ENCODE measurements at regions not wholly inside any gene's neighbourhood (a gene's known extent, or its start where the extent isn't known, plus 50 kb on each side); places are given as distances from the start of the nearest gene placed in this dataset.

DNA sequence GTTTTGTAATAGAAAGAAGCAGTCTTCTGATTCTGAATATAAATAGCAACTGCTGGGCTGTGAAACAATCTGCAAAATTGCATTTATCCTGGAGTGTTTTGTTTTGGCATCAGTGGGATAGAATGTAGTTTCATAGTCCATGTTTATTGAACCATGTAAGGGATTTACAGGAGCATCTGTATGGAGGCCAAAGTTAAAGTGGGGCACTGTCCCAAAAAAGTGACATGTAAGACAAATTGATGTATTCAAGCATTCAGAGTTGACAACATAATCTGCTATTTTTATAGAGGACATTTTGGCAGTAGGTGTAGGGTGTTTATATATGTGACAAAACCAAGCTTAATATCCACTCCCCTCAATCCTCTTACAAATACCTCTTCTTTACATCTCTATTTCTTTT lies 200.5 kb upstream of the ANK2 start:
- DNase-seq = no peak
- H3K36me3 ChIP-seq (replicated peaks in 1 of 2) = no peaks in the 10 kb centered on the region
- intact Hi-C loops (cut with DNase I) = no loop called here
- no peak overlapping the region for H3K27ac ChIP-seq
- no peak for TF ChIP-seq POLR2A (IDR thresholded peaks at IDR 0.05)
- TF ChIP-seq, protein P1, sequence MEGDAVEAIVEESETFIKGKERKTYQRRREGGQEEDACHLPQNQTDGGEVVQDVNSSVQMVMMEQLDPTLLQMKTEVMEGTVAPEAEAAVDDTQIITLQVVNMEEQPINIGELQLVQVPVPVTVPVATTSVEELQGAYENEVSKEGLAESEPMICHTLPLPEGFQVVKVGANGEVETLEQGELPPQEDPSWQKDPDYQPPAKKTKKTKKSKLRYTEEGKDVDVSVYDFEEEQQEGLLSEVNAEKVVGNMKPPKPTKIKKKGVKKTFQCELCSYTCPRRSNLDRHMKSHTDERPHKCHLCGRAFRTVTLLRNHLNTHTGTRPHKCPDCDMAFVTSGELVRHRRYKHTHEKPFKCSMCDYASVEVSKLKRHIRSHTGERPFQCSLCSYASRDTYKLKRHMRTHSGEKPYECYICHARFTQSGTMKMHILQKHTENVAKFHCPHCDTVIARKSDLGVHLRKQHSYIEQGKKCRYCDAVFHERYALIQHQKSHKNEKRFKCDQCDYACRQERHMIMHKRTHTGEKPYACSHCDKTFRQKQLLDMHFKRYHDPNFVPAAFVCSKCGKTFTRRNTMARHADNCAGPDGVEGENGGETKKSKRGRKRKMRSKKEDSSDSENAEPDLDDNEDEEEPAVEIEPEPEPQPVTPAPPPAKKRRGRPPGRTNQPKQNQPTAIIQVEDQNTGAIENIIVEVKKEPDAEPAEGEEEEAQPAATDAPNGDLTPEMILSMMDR (IDR thresholded peaks at IDR 0.05) = no peak
- H3K27me3 ChIP-seq = no peaks in the 10 kb centered on the region
- H3K4me1 ChIP-seq (replicated peaks in 1 of 2) = no peaks in the 10 kb centered on the region
- no peaks in the 10 kb centered on the region for H3K9me3 ChIP-seq (replicated peaks in 1 of 3)
- H3K4me3 ChIP-seq = no peak overlapping the region

DNA sequence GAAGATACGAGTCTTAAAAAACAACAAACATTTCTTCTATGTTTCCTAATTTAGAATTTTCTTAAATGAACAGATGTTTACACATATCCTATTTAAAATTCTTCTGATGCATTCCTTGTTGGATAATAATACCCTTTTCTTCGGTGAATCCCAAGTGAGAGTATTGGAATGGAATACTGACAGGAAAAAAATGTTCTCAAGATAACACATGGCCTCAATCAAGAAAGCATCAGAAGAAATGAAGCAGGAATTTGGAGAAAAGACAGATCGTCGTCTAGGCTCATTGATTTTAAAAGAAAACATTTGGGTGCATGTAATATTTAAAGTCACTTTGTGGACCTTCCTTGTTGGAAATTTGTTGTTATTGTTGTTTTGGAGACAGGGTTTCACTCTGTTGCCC lies 196.9 kb upstream of the ANK2 start:
- Histone ChIP-seq H3K36me3 (replicated peaks in 1 of 2) (no peaks in the 10 kb centered on the region), H3K27me3 (no peaks in the 10 kb centered on the region), H3K4me1 (replicated peaks in 1 of 2) (peaks cover 0 to 5% of the 10 kb centered on the region in 2 donors), H3K4me3 (no peak overlapping the region), H3K27ac (no peak overlapping the region), H3K9me3 (replicated peaks in 1 of 3) (no peaks in the 10 kb centered on the region)
- WGBS, 4 donors = 66 to 73% (median 70%) methylated on average over 4 of the region's 4 CpGs
- intact Hi-C loops (cut with DNase I) = no loop called here
- DNase-seq = no peak
- no peak for TF ChIP-seq POLR2A (IDR thresholded peaks at IDR 0.05)
- TF ChIP-seq, protein P1 (IDR thresholded peaks at IDR 0.05) = no peak

DNA sequence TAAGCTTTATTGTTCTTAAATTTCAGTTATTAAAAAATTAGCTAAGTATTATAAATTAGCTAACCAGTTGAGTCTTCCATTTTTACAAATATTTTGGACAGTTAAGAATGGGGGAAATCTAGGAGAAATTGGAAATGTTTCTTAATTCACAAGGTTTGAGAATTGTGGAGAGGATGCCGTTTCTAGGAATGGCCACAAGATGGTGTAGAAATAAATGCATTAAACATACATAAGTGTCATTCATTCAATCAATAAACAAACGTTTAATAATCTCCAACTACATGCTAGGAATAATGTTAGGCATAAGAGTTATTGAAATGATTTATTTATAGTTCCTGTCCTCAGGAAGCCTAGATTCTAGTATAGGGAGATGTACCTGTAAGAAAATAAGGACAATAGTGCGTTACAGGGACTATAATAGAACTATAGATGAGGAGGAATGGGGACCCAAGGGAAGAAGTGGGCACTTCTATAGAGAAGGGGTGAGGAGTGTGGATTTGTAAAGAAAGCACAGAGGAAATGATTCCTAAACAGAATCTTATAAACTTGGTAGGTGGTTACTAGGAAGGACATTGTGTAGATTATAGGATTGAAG lies 195.7 kb upstream of the ANK2 start:
- DNase-seq = no peak
- no peak overlapping the region for H3K4me3 ChIP-seq
- TF ChIP-seq, protein P1 (IDR thresholded peaks at IDR 0.05) = peak in 5 of 6 experiments; percentile 13 to 36 (median 26)
- no peak for TF ChIP-seq POLR2A (IDR thresholded peaks at IDR 0.05)
- H3K4me1 ChIP-seq (replicated peaks in 1 of 2) = peaks cover 0 to 5% of the 10 kb centered on the region in 2 donors
- no peak overlapping the region for H3K27ac ChIP-seq
- intact Hi-C loops (cut with DNase I) = no loop called here
- no peaks in the 10 kb centered on the region for H3K36me3 ChIP-seq (replicated peaks in 1 of 2)
- H3K27me3 ChIP-seq = no peaks in the 10 kb centered on the region
- 49 to 51% (median 50%) methylated on average over 3 of the region's 3 CpGs for WGBS, 4 donors
- H3K9me3 ChIP-seq (replicated peaks in 1 of 3) = no peaks in the 10 kb centered on the region

DNA sequence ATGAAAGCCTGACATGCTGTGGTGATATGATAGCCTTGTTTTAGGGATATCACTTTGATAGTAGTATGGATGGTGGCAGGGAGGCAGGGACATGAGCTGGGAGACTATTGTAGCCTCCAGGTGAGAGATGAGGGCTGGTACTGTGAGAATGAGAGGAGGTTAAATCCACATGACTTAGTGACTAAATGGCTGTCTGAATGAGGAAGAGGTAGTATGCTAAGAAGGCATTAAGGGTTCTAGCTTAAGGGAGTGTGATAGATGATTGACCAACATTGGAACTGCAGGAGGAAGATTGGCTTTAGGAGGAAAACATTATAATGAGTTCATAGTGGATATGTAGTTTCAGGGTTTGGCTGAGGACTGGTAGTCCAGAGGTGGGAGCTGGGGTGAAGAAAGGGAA lies 195.0 kb upstream of the ANK2 start:
- intact Hi-C loops (cut with DNase I) = no loop called here
- H3K4me1 ChIP-seq (replicated peaks in 1 of 2) = peaks cover 0 to 5% of the 10 kb centered on the region in 2 donors
- DNase-seq = no peak
- no peaks in the 10 kb centered on the region for H3K9me3 ChIP-seq (replicated peaks in 1 of 3)
- H3K27ac ChIP-seq = no peak overlapping the region
- H3K27me3 ChIP-seq = no peaks in the 10 kb centered on the region
- H3K4me3 ChIP-seq = no peak overlapping the region
- no peaks in the 10 kb centered on the region for H3K36me3 ChIP-seq (replicated peaks in 1 of 2)
- no peak for TF ChIP-seq POLR2A (IDR thresholded peaks at IDR 0.05)
- TF ChIP-seq, protein P1 (IDR thresholded peaks at IDR 0.05) = no peak

Measured in adrenal gland (tissue), 9 donors.